Dedifferentiated amniotic fluid mesenchymal stem cell (primary cell): ENCODE measurements at regions not wholly inside any gene's neighbourhood (a gene's known extent, or its start where the extent isn't known, plus 50 kb on each side); places are given as distances from the start of the nearest gene placed in this dataset.

Experiments used
- DNase-seq: peaks from one replicate; pipeline ENCODE4 v3.0.0-alpha.2; 2016; ENCODE audit errors: extremely low spot score

GRCh38 chr5:56323505-56323904 lies 90.4 kb upstream of the ANKRD55 start:
- peak; percentile 31 for DNase-seq

GRCh38 chr5:56322592-56322991 lies 89.5 kb upstream of the ANKRD55 start:
- DNase-seq, result no peak

GRCh38 chr5:56321236-56321881 lies 88.2 kb upstream of the ANKRD55 start:
- DNase-seq, result no peak

DNA sequence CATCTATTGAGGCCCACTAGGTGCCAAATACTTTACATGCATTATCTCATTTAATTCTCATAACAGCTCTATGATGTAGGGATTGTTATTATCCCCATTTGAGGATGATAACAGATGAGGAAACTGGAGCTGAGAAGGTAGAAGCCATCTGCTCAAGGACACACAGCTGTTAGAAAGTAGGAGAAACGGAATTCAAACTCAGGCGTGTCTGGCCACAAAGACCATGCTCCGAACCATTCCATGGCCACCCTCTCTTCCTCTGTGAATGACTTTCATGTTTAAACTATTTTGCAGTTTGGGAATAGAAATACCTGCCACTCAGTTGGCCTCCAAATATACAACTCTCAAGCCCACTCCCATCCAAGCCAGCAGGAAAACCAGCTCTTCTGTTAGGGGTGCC lies 87.6 kb upstream of the ANKRD55 start:
- no peak for DNase-seq

DNA sequence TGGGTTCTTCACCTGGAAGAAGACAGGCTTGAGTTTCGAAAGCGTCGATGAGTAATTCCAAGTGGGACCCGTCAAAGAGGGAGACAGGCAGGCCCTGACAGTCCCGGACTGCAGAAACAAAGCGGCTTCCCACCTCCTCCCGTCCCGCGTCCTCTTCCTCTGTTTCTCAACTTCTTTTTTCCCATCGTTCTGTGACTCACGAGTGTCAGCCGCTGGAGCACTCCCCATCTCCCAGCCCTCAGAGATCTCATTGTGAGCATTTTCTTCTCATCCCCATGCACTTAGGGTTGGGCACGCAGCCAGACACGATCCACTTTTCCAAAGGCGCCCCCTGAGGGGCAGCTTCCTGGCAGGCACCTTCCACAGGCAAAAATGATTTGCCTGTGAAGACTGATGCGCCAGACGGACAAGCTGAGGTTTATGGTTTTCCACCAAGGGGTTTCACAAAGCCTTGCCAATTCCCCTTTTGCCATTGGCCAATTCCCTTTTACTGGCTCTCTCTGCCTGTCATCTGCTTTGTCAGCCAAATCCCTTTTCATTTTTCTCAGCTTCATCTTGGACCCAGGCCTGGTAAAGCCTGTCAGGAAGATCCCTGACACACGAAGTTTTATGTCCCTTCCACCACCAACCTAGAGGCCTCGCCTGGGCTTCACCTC lies 86.5 kb upstream of the ANKRD55 start:
- DNase-seq, result no peak

- DNase-seq, result no peak
Observed at GRCh38 chr5:56317923-56318561, 84.9 kb upstream of the ANKRD55 start.

GRCh38 chr5:56316299-56316994 lies 83.3 kb upstream of the ANKRD55 start:
- no peak for DNase-seq

DNA sequence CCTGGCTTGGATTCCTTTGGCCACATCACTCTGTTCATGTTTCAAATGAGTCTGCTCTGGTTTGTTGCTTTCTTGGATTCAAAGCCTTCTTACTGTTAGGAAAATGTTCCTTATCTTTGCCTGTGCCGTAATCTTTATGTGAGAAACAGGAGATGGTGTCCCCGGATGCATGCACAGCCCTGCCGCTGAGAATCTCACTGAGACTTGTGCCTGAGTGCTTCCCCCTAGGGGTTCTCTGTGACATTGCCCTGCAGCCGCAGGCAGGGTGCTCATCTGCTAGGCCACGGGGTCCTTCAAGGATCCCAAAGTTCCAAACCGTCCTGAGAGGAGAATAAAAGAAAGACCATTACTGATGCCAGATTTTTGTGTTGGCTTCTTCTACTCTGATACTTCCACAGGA lies 81.4 kb upstream of the ANKRD55 start:
- no peak for DNase-seq

GRCh38 chr5:56313596-56313995 lies 80.5 kb upstream of the ANKRD55 start:
- no peak for DNase-seq

DNA sequence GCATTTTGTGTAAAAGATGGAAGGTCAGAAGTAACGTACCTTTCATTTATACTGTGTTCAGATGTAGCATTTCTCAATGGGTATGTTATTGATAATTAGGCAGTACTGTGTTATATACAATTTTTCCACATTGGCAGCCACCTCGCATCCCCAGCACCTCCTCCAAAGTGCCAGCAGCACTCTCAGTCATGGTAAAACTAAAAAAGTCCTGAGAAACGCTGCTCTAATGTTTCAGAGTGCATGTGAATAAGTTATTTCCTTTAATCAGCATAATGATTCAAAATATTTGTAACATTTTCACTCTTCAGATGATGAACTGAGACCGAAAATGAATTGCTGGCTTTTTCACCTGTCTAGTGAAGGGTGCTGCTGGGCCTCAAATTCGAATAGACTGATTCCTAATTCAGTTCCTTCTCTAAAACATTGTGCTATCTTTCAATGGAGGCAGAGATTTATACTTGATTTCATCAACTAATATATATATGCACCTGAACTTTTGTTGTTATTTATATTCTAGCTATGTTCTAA lies 79.9 kb upstream of the ANKRD55 start:
- DNase-seq, result no peak

GRCh38 chr5:56311306-56311905 lies 78.3 kb upstream of the ANKRD55 start:
- DNase-seq, result no peak

- DNase-seq, result no peak
Observed at GRCh38 chr5:56310711-56311204, 77.6 kb upstream of the ANKRD55 start.

- DNase-seq, result no peak
Observed at GRCh38 chr5:56309262-56309826, 76.2 kb upstream of the ANKRD55 start.

DNA sequence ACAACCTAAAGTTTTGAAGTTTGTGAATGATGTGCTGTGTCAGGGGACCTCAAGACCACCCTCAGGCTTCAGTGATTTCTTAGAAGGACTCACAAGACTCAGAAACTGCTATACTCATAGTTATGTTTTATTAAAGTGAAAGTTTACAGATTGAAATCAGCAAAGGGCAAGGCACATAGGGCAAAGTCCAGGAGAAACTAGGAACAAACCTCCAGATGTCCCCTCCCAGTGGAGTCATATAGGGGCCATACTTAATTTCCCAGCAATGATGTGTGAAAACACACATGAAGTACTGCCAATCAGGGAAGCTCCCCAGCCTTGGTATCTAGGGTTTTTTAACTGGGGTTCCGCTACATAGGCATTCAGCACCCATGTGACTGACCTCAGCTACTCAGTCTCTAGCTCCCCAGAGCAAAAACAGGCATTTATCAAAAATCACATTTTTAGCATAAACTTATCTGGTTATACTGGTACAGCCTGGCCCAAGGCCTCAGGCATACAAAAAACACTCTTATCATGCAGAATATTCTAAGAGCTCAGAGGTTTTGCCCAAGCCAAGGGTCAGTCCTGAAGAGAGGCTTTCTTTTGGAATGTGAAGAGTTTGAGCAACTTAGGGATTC lies 74.7 kb upstream of the ANKRD55 start:
- DNase-seq, result no peak

DNA sequence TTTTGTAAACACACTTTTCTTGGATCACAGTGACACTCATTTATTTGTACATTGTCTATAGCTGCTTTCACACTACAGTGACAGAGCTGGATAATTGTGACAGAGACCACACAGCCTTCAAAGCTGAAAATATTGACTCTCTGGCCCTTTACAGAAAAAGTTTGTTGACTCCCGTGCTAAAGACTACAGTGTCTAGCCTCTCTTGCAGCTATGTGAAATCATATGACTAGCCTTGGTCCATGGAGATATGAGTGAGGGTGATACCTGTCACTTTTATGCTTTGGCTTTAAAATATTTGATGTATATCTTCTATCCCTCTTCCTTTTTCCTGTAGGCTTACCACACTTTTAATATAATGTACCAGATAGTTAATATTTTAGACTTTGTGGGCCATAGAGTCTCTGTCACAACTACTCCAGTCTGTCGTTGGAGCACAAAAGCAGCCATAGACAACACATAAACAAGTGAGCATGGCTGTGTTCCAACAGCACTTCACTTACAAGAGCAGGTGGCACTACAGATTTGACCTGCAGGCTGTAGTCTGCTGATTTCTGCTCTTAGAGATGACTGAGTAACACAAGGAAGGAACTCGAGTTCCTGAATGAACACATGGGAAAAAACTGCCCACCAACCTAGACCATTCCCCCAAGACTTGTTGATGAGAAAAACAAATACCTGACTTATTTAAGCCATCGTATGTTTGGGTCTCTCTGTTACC lies 73.5 kb upstream of the ANKRD55 start:
- no peak for DNase-seq

DNA sequence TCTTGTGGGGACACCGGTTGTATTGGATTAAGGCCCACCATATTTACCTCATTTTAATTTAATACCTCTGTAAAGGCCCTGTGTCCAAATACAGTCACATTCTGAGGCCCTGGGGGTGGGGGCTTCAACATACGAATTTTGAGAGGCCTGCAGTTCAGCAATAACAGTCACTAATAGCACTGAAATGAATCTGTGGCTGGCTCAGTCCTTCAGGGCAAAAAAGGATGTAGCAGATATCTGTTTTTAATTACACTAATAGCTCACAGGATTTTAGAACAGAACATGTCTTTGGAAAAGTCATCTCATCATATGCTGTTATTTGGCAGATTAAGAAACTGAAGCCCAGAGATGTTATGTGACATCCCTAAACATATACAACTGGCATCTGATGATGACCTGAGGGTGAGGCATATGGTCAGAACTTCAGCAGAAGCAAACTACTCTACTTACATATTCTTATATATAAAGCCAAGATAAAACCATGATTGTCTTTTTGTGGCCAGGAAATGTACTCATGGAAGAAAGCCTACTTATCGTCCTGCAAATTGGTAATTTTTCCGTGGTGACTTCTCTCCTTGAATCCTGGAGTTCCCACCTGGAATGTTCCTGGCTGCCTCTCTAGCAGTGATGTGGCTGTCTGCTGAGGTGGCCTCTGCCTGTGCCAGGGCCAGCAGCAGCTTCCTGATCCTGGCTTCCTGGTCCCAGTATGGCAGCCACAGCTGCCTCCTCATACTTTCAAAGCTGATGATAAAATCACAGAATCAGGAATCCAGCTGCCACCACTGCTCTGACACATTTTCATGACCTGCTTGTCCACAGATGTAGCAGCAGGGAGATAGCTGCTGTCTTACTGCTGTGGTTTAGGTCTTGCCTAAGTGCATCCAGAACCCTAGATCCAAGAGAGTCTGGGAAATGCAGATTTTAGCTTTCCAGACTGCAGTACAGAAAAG lies 72.1 kb upstream of the ANKRD55 start:
- DNase-seq, result no peak

- no peak for DNase-seq
Observed at GRCh38 chr5:56303511-56303910, 70.4 kb upstream of the ANKRD55 start.

DNA sequence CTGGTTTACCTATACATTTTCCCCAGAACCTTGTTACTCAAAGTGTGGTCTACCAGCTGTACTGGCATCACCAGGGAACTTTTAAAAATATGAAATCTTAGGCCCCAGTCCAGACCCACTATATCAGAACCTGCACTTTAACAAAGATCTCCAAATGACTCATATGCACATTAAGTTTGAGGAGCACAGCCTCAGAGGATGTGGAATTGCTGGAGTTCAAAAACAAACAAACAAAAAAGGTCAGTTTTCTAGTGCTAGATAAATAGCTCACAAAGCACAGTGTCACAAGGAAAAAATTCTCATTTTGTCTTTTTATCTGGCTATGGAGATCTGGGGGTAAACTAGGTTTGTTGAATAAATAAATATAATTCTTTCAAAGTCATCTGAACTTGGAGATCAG lies 68.9 kb upstream of the ANKRD55 start:
- DNase-seq, result no peak

DNA sequence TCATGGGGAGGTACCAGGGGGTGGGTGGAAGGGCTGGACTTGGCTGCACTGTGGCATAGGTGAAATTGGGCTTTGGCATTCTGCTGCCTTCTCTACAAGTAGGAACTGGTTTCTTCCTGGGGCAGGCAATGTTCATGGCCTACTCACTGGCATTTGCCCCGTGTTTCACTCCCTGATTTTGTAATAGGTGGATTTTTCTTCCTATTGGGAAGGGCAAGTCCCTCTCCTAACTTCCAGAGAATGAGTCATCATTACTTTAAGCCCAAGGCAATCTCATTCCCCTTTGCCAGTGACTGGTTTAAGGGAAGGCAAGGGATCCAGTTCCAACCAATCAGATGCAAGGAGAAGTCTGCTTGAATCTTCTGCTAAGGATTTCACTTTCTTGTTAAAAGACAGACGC lies 67.9 kb upstream of the ANKRD55 start:
- DNase-seq, result no peak
